GM21717 (cell line): ENCODE measurements at regions not wholly inside any gene's neighbourhood (a gene's known extent, or its start where the extent isn't known, plus 50 kb on each side); places are given as distances from the start of the nearest gene placed in this dataset.
"Not testable (repeated sequence)": the region's sequence is repeated elsewhere in the genome, so short reads cannot be mapped to it uniquely, and the experiment has no call there.

Experiments used
- ATAC-seq: cut with Tn5 transposase; IDR thresholded peaks from one replicate; pipeline ENCODE4 v1.9.1; 2021; ENCODE audit warnings: mild to moderate bottlenecking, moderate library complexity; ENCODE audit not compliant: unreplicated experiment

GRCh38 chr14:48229091-48229490 is 553.7 kb upstream of the MDGA2 start:
- ATAC-seq, result no peak

- ATAC-seq, result no peak
Observed at GRCh38 chr14:48193893-48194292, 518.5 kb upstream of the MDGA2 start.

- ATAC-seq, result not testable (repeated sequence)
Observed at GRCh38 chr14:48149624-48150023, 474.2 kb upstream of the MDGA2 start.

GRCh38 chr14:48140804-48141203 is 465.4 kb upstream of the MDGA2 start:
- ATAC-seq, result no peak

- ATAC-seq, result no peak
Observed at GRCh38 chr14:48129472-48129871, 454.1 kb upstream of the MDGA2 start.

- no peak for ATAC-seq
Observed at GRCh38 chr14:48127674-48128073, 452.3 kb upstream of the MDGA2 start.

- no peak for ATAC-seq
Observed at GRCh38 chr14:48125654-48126053, 450.2 kb upstream of the MDGA2 start.

GRCh38 chr14:48113713-48114112 is 438.3 kb upstream of the MDGA2 start:
- no peak for ATAC-seq

- ATAC-seq, result no peak
Observed at GRCh38 chr14:48111151-48111550, 435.7 kb upstream of the MDGA2 start.

GRCh38 chr14:48107646-48108045 is 432.2 kb upstream of the MDGA2 start:
- ATAC-seq, result no peak

GRCh38 chr14:48096897-48097296 is 421.5 kb upstream of the MDGA2 start:
- ATAC-seq, result peak; percentile 50

- no peak for ATAC-seq
Observed at GRCh38 chr14:48086516-48086915, 411.1 kb upstream of the MDGA2 start.

- ATAC-seq, result no peak
Observed at GRCh38 chr14:48075487-48075886, 400.1 kb upstream of the MDGA2 start.

- no peak for ATAC-seq
Observed at GRCh38 chr14:48052973-48053372, 377.6 kb upstream of the MDGA2 start.

GRCh38 chr14:48035836-48036235 is 360.4 kb upstream of the MDGA2 start:
- no peak for ATAC-seq

GRCh38 chr14:48027115-48027514 is 351.7 kb upstream of the MDGA2 start:
- ATAC-seq, result no peak

GRCh38 chr14:48023881-48024280 is 348.5 kb upstream of the MDGA2 start:
- ATAC-seq, result no peak

- ATAC-seq, result not testable (repeated sequence)
Observed at GRCh38 chr14:48011484-48011883, 336.1 kb upstream of the MDGA2 start.

- ATAC-seq, result peak; percentile 92
Observed at GRCh38 chr14:48008646-48009045, 333.2 kb upstream of the MDGA2 start.

GRCh38 chr14:48005986-48006385 is 330.6 kb upstream of the MDGA2 start:
- no peak for ATAC-seq

- ATAC-seq, result no peak
Observed at GRCh38 chr14:47993883-47994282, 318.5 kb upstream of the MDGA2 start.

GRCh38 chr14:47988175-47988574 is 312.8 kb upstream of the MDGA2 start:
- ATAC-seq, result no peak

GRCh38 chr14:47978871-47979270 is 303.5 kb upstream of the MDGA2 start:
- ATAC-seq, result no peak

GRCh38 chr14:47976139-47976538 is 300.7 kb upstream of the MDGA2 start:
- ATAC-seq, result no peak
